HepG2 (cell line): ENCODE measurements at regions not wholly inside any gene's neighbourhood (a gene's known extent, or its start where the extent isn't known, plus 50 kb on each side); places are given as distances from the start of the nearest gene placed in this dataset.

Experiments
- ATAC-seq: fragments of 200-7000 bp; cut with Tn5 transposase; 3 replicates; pipeline ENCODE4 v1.9.1; 2020; ENCODE audit warnings: mild to moderate bottlenecking, moderate library complexity
- BruUV-seq: library from RNA; stranded (reverse); fragments of 400-500 nt; replicated peaks from 2 replicates; lab custom pipeline; 2021; lab: Mats Ljungman, UMichigan
- CTCF ChIA-PET: fragments of 300-600 bp; formaldehyde crosslinking; extraction: SDS; loops from one replicate; lab custom pipeline; 2021; ENCODE audit warnings: low total read pairs, inconsistent platforms, low intra/inter-chr PET ratio; lab: Yijun Ruan, JAX
- POLR2A ChIA-PET: fragments of 350-600 bp; sonication (Branson Sonifier 250); formaldehyde crosslinking; loops from one replicate; lab custom pipeline; 2020; ENCODE audit warnings: antibody characterized with exemption, inconsistent platforms; lab: Yijun Ruan, JAX
- DNase-seq: peaks from one replicate; pipeline ENCODE4 v3.0.0-alpha.2; 2015; ENCODE audit warnings: low spot score
- FAIRE-seq: peaks from 3 replicates; lab custom pipeline; 2011; peaks lifted over from hg19 to GRCh38; lab: Jason Lieb, UNC
- H2AFZ ChIP-seq: one replicate; pipeline ENCODE4 v1.6.1; 2011; ENCODE audit warnings: low read length, inconsistent platforms
- H3K27ac ChIP-seq: fragments of 300-600 bp; 3 replicates; pipeline ENCODE4 v1.8.0; 2011; ENCODE audit warnings: mixed run types, mild to moderate bottlenecking, mixed read lengths, low read length, inconsistent platforms; ENCODE audit not compliant: insufficient read depth; ENCODE audit errors: extremely low read length
- H3K27me3 ChIP-seq, 2 experiments: fragments of 200-600 bp in 1 of 2; 2 replicates in 1 of 2; 3 replicates in 1 of 2; pipeline versions ENCODE4 v1.6.0 to v1.8.0; 2011; ENCODE audit warnings: low read length in 2 of 2, mild to moderate bottlenecking in 2 of 2, moderate library complexity in 2 of 2, inconsistent platforms in 1 of 2; ENCODE audit not compliant: insufficient read depth in 2 of 2, control insufficient read depth in 1 of 2
- H3K36me3 ChIP-seq, 2 experiments: fragments of 200-600 bp in 1 of 2; replicated peaks in 1 of 2; 2 replicates in 1 of 2; 3 replicates in 1 of 2; pipeline versions ENCODE4 v1.5.1 to v1.8.0; 2011; ENCODE audit warnings: low read length in 2 of 2, inconsistent platforms in 1 of 2; ENCODE audit not compliant: insufficient read depth in 2 of 2, control insufficient read depth in 1 of 2
- H3K4me1 ChIP-seq: 2 replicates; pipeline ENCODE4 v1.5.1; 2012; ENCODE audit warnings: low read length, inconsistent platforms; ENCODE audit not compliant: insufficient read depth
- H3K4me2 ChIP-seq: 2 replicates; pipeline ENCODE4 v1.6.0; 2011; ENCODE audit warnings: low read depth, low read length, inconsistent platforms
- H3K4me3 ChIP-seq, 3 experiments: fragments of 200-600 bp in 1 of 3; sonication (generic), shearing (Covaris generic) in 1 of 3; replicated peaks in 1 of 3; 2 replicates each; pipeline ENCODE4 v1.5.1; 2011 to 2016; ENCODE audit warnings: low read length in 3 of 3, inconsistent platforms in 2 of 3, low read depth in 2 of 3, mild to moderate bottlenecking in 2 of 3, control low read depth in 1 of 3, mixed read lengths in 1 of 3; ENCODE audit not compliant: insufficient read depth in 1 of 3
- H3K79me2 ChIP-seq: one replicate; pipeline ENCODE4 v1.6.1; 2011; ENCODE audit warnings: low read length, inconsistent platforms; ENCODE audit not compliant: insufficient read depth
- H3K9ac ChIP-seq: 2 replicates; pipeline ENCODE4 v1.6.0; 2011; ENCODE audit warnings: mild to moderate bottlenecking, low read depth, low read length, inconsistent platforms; ENCODE audit not compliant: insufficient read depth
- H3K9me3 ChIP-seq: 2 replicates; pipeline ENCODE4 v1.5.1; 2012; ENCODE audit warnings: mild to moderate bottlenecking, low read length
- H4K20me1 ChIP-seq: 2 replicates; pipeline ENCODE4 v1.6.0; 2011; ENCODE audit warnings: inconsistent platforms, mild to moderate bottlenecking, low read length, moderate library complexity; ENCODE audit not compliant: insufficient read depth
- AGO1 ChIP-seq: fragments of 200-400 bp; formaldehyde crosslinking; IDR thresholded peaks from 2 replicates; pipeline ENCODE4 v1.6.1; 2017; ENCODE audit warnings: mild to moderate bottlenecking, low read depth, low read length, moderate library complexity; ENCODE audit not compliant: poor library complexity, severe bottlenecking
- AHDC1 ChIP-seq: sonication (generic); formaldehyde crosslinking; IDR thresholded peaks from 2 replicates; pipeline ENCODE4 v1.5.1; 2020; ENCODE audit warnings: mild to moderate bottlenecking, missing genetic modification reagents, borderline replicate concordance
- ARHGAP35 ChIP-seq: sonication (generic); formaldehyde crosslinking; IDR thresholded peaks from 2 replicates; pipeline ENCODE4 v1.9.0; 2022; ENCODE audit warnings: mild to moderate bottlenecking, inconsistent platforms, moderate library complexity, missing genetic modification reagents, borderline replicate concordance
- CBX2 ChIP-seq, 2 experiments: fragments of 200-600 bp in 1 of 2; sonication (generic); formaldehyde crosslinking in 1 of 2; IDR thresholded peaks; 2 replicates each; pipeline versions ENCODE4 v1.7.0 to v1.8.1; 2018 to 2022; ENCODE audit warnings: low read depth in 2 of 2, low read length in 1 of 2, mild to moderate bottlenecking in 1 of 2, missing genetic modification reagents in 1 of 2
- FOXM1 ChIP-seq: sonication (generic); formaldehyde crosslinking; IDR thresholded peaks from 2 replicates; pipeline ENCODE4 v1.5.0; 2020; ENCODE audit warnings: missing genetic modification reagents
- FOXP4 ChIP-seq: sonication (generic); formaldehyde crosslinking; IDR thresholded peaks from 2 replicates; pipeline ENCODE4 v1.4.0; 2020; ENCODE audit warnings: missing genetic modification reagents
- GMEB2 ChIP-seq: IDR thresholded peaks from 2 replicates; pipeline ENCODE4 v1.6.1; 2016; ENCODE audit warnings: missing biosample characterization, missing genetic modification reagents, low read depth
- KDM4B ChIP-seq: sonication (generic); formaldehyde crosslinking; IDR thresholded peaks from 2 replicates; pipeline ENCODE4 v1.4.0; 2020; ENCODE audit warnings: missing genetic modification reagents
- NFE2L1 ChIP-seq: sonication (generic); formaldehyde crosslinking; IDR thresholded peaks from 2 replicates; pipeline ENCODE4 v1.4.0; 2020; ENCODE audit warnings: missing genetic modification reagents, mild to moderate bottlenecking, borderline replicate concordance
- TAF15 ChIP-seq: fragments of 200-400 bp; formaldehyde crosslinking; IDR thresholded peaks from one replicate; pipeline ENCODE4 v1.6.1; 2018; ENCODE audit warnings: mild to moderate bottlenecking, low read depth, low read length; ENCODE audit not compliant: poor library complexity, severe bottlenecking
- ZBTB44 ChIP-seq: sonication (generic); formaldehyde crosslinking; IDR thresholded peaks from 2 replicates; pipeline ENCODE4 v1.4.0; 2020; ENCODE audit warnings: missing genetic modification reagents
- ZFY ChIP-seq: sonication (generic); formaldehyde crosslinking; IDR thresholded peaks from 2 replicates; pipeline ENCODE4 v1.4.0; 2020; ENCODE audit warnings: missing genetic modification reagents
- WGBS: methylation state at CpG from one replicate; pipeline ENCODE4 v1.1.6; 2017; ENCODE audit warnings: low lambda C conversion rate; 5-methylcytosine and 5-hydroxymethylcytosine counted together
- in situ Hi-C: cut with HindIII; loops from 2 replicates; pipeline ENCODE4 v1.10.0; 2017; ENCODE audit warnings: low pct_unique_long_range_greater_than_20kb; ENCODE audit not compliant: extremely low pct_ligation_motif_present
- intact Hi-C: fragments of 100-400 bp; cut with micrococcal nuclease; formaldehyde crosslinking; loops from one replicate; pipeline ENCODE4 v1.10.0; 2022; ENCODE audit not compliant: unreplicated experiment

GRCh38 chr10:111923032-111923431 is 260.5 kb downstream of the GPAM start (continued):
- TF ChIP-seq AGO1, result no peak
- no peak for TF ChIP-seq NFE2L1 (CRISPR knock-in tag)
- no peak for TF ChIP-seq FOXP4
- TF ChIP-seq KDM4B (CRISPR knock-in tag), result no peak

- ATAC-seq (no peak), FAIRE-seq (no peak), DNase-seq (no peak)
- 28% methylated on average over 5 of the region's 6 CpGs for WGBS
- TF ChIP-seq FOXM1 (CRISPR knock-in tag) (no peak), TAF15 (no peak), CBX2 (IDR thresholded peaks at IDR 0.05; ENCODE audit: low read depth, low read length) (no peak), CBX2 (CRISPR knock-in tag; IDR thresholded peaks at IDR 0.05; ENCODE audit: low read depth) (no peak), GMEB2 (CRISPR knock-in tag) (no peak), ZBTB44 (CRISPR knock-in tag) (no peak), ARHGAP35 (CRISPR knock-in tag) (no peak), AHDC1 (CRISPR knock-in tag) (no peak), ZFY (CRISPR knock-in tag) (no peak)
- no peak overlapping the region for H2AFZ ChIP-seq
- BruUV-seq, result no TSS peak
- no peaks in the 10 kb centered on the region for H3K4me1 ChIP-seq
- intact Hi-C loops, result no loop called here
- H3K9me3 ChIP-seq, result no peaks in the 10 kb centered on the region
- POLR2A ChIA-PET, result no interaction called here
- H3K27ac ChIP-seq, result no peak overlapping the region
- no peaks in the 10 kb centered on the region for H4K20me1 ChIP-seq
- H3K27me3 ChIP-seq, result no peaks in the 10 kb centered on the region
- no peak overlapping the region for H3K4me3 ChIP-seq
- H3K4me2 ChIP-seq, result no peak overlapping the region
- CTCF ChIA-PET, result no interaction called here
- no peaks in the 10 kb centered on the region for H3K79me2 ChIP-seq
- H3K36me3 ChIP-seq, result no peaks in the 10 kb centered on the region
- in situ Hi-C loops, result no loop called here
- H3K9ac ChIP-seq, result no peak overlapping the region
Measured at GRCh38 chr10:111926286-111926685, 257.3 kb downstream of the GPAM start.
